ENCODE measurements at regions not wholly inside any gene's neighbourhood (a gene's known extent, or its start where the extent isn't known, plus 50 kb on each side); places are given as distances from the start of the nearest gene placed in this dataset.
A peak's percentile ranks its signal among the peaks of the same experiment; 100 is the strongest.

DNA sequence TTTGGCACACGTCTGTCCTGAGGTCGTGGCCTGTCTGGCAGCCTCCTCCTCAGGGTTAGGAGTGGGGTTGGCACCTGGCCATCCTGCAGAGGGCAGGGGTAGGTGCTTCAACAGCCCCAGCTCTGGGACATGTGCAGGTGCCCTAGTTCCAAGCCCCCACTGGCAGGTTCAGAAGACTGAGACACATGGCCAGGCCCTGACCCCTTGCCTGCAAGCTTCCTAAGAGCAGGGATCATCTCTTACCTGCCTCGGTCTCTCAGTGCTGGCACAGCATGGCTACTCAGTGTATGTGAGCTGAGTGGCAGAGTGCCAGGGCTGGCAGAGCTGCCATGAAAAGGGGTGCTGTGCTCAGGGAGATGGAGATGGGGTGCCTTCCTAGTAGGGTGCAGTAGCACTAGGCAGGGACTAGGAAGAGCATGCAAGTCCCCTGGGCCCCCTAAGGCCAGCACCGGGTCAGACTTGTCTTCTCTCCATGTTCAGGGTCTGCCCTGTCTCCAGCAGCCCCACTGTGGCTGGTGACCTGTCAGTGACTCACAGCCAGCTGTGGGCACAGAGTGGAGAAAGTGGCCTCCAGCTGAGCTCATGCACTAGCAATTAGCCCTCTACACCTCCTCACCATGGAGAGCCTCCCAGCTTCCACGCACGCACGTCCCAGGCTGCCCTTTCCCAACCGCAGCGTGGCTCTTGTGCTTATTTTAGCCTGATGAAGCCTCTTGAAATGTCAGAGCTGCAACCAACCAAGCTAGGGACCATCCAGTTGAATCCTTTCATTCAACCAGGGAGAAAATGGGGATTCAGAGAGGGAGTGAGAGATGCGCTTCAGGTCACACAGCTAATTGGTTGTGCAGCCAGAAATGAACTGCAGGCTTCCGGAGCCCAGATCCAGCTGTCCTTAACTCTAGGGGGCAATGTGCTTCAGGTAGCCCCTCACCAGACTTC, 116.6 kb downstream of the MRPL14 start:
- Histone ChIP-seq H3K9me1 (replicated peaks; ENCODE audit: control insufficient read depth, extremely low read depth, insufficient read depth, low read length) (no peaks in the 10 kb centered on the region), H3K9me3 (replicated peaks; ENCODE audit: control insufficient read depth, insufficient read depth, low read length) (no peaks in the 10 kb centered on the region), H3K9ac (replicated peaks; ENCODE audit: extremely low read depth, insufficient read depth, low read length) (no peak overlapping the region), H3K4me1 (ENCODE audit: control insufficient read depth, extremely low read depth, insufficient read depth, low read length) (no peaks in the 10 kb centered on the region), H3K79me2 (ENCODE audit: control insufficient read depth, insufficient read depth, low read length) (no peaks in the 10 kb centered on the region), H3K27ac (ENCODE audit: insufficient read depth, low read depth, low read length) (no peak overlapping the region), H2AFZ (ENCODE audit: low read depth, low read length) (no peak overlapping the region), H3K4me2 (ENCODE audit: insufficient read depth, low read length) (no peak overlapping the region), H3K4me3 (replicated peaks in 1 of 3; ENCODE audit: insufficient read depth in 1 of 3, low read depth in 1 of 3, low read length in 3 of 3) (no peak overlapping the region), H3K27me3 (ENCODE audit: control insufficient read depth in 2 of 2, insufficient read depth in 2 of 2, low read length in 2 of 2) (peaks cover 0 to 4% of the 10 kb centered on the region in 2 experiments), H3K36me3 (ENCODE audit: control insufficient read depth in 2 of 2, extremely low read depth in 1 of 2, insufficient read depth in 2 of 2, low read length in 2 of 2) (no peaks in the 10 kb centered on the region), H4K20me1 (replicated peaks; ENCODE audit: control insufficient read depth, extremely low read depth, insufficient read depth, low read length) (no peaks in the 10 kb centered on the region)
- FAIRE-seq: peak; percentile 48
- DNase-seq (ENCODE audit: low read depth, low spot score): no peak
- POLR2A ChIA-PET: no interaction called here
- CTCF ChIA-PET: interaction anchor here (0.9 to 2.7 kb wide), 8 partner anchors 9 to 236 kb away, joined by 3 to 16 read pairs (median 5); no protein-coding TSS in a partner anchor
- dilution Hi-C loops (cut with MboI; ENCODE audit: extremely low pct_ligation_motif_present, low sequenced_read_pairs): no loop called here
- intact Hi-C loops (cut with micrococcal nuclease): no loop called here
- no TSS peak for BruUV-seq (replicated peaks)
- TF ChIP-seq FOS (IDR thresholded peaks at IDR 0.05; ENCODE audit: borderline replicate concordance, insufficient read depth, low read length) (peak; percentile 65), MYC (IDR thresholded peaks at IDR 0.05; ENCODE audit: low read depth, low read length) (no peak)

DNA sequence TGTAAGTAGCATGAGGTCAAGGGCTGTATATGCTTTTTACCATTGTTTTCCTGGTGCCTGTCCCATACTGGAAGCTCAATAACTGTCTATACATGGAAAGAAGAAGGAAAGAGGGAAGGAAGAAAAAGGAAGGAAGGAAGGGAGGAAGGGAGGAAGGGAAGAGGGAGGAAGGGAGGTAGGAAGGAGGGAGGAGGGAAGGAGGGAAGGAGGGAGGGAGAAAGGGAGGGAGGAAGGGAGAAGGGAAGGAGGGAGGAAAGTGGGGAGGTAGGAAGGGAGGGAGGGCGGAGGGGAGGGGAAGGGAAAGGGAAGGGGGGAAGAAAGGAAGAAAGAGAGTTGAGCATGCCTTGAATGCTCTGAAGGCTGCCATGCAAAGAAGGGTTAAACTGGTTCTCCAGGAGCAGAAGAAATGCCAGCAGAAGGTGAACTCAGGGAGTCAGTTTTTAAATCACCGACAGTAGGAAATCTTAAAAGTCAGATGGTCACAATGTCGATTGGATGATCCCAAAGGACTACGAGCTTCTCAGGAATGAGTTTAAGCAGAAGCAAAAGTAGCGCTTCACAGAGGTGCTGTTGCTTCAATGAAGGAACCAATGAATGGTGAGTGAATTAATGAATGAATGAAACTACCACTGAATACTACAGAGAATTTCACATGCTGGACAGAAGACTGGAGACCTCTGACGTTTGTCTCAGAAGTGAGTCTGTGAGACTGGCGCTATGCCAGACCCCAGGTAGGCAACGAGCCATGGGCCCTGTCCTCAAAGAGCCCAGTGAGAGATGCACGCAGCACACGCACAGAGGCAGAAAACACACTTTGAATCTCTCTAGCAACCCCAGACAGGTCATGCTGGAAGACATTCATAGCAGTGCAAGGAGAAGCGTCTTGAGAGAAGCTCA, 117.6 kb downstream of the MRPL14 start:
- BruUV-seq (replicated peaks): no TSS peak
- Histone ChIP-seq H3K4me3 (replicated peaks in 1 of 3; ENCODE audit: insufficient read depth in 1 of 3, low read depth in 1 of 3, low read length in 3 of 3) (no peak overlapping the region), H3K9ac (replicated peaks; ENCODE audit: extremely low read depth, insufficient read depth, low read length) (no peak overlapping the region), H3K9me3 (replicated peaks; ENCODE audit: control insufficient read depth, insufficient read depth, low read length) (no peaks in the 10 kb centered on the region), H2AFZ (ENCODE audit: low read depth, low read length) (no peak overlapping the region), H4K20me1 (replicated peaks; ENCODE audit: control insufficient read depth, extremely low read depth, insufficient read depth, low read length) (no peaks in the 10 kb centered on the region), H3K4me2 (ENCODE audit: insufficient read depth, low read length) (no peak overlapping the region), H3K36me3 (ENCODE audit: control insufficient read depth in 2 of 2, extremely low read depth in 1 of 2, insufficient read depth in 2 of 2, low read length in 2 of 2) (no peaks in the 10 kb centered on the region), H3K79me2 (ENCODE audit: control insufficient read depth, insufficient read depth, low read length) (no peaks in the 10 kb centered on the region), H3K9me1 (replicated peaks; ENCODE audit: control insufficient read depth, extremely low read depth, insufficient read depth, low read length) (no peaks in the 10 kb centered on the region), H3K27ac (ENCODE audit: insufficient read depth, low read depth, low read length) (no peak overlapping the region), H3K27me3 (ENCODE audit: control insufficient read depth in 2 of 2, insufficient read depth in 2 of 2, low read length in 2 of 2) (peaks cover 0 to 6% of the 10 kb centered on the region in 2 experiments), H3K4me1 (ENCODE audit: control insufficient read depth, extremely low read depth, insufficient read depth, low read length) (no peaks in the 10 kb centered on the region)
- FAIRE-seq: no peak
- DNase-seq (ENCODE audit: low read depth, low spot score): no peak
- POLR2A ChIA-PET: no interaction called here
- dilution Hi-C loops (cut with MboI; ENCODE audit: extremely low pct_ligation_motif_present, low sequenced_read_pairs) (no loop called here), intact Hi-C loops (cut with micrococcal nuclease) (no loop called here)
- no peak for TF ChIP-seq JUN (IDR thresholded peaks at IDR 0.05; ENCODE audit: borderline replicate concordance, insufficient read depth, insufficient read length, low read depth)
- no peak for TF ChIP-seq MYC (IDR thresholded peaks at IDR 0.05; ENCODE audit: low read depth, low read length)
- TF ChIP-seq, protein P1, sequence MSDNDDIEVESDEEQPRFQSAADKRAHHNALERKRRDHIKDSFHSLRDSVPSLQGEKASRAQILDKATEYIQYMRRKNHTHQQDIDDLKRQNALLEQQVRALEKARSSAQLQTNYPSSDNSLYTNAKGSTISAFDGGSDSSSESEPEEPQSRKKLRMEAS (IDR thresholded peaks at IDR 0.05; ENCODE audit: insufficient read depth, insufficient read length): no peak
- no peak for TF ChIP-seq GATA2 (IDR thresholded peaks at IDR 0.05; ENCODE audit: insufficient read depth, insufficient read length, low read depth, low read length)
- TF ChIP-seq POLR2AphosphoS5 (IDR thresholded peaks at IDR 0.05; ENCODE audit: insufficient read depth, low read depth, low read length): no peak
- no peak for TF ChIP-seq FOS (IDR thresholded peaks at IDR 0.05; ENCODE audit: borderline replicate concordance, insufficient read depth, low read length)
- no peak for TF ChIP-seq EZH2 (IDR thresholded peaks at IDR 0.05; ENCODE audit: borderline replicate concordance, low read depth, low read length, severe bottlenecking)
- TF ChIP-seq, protein P2, sequence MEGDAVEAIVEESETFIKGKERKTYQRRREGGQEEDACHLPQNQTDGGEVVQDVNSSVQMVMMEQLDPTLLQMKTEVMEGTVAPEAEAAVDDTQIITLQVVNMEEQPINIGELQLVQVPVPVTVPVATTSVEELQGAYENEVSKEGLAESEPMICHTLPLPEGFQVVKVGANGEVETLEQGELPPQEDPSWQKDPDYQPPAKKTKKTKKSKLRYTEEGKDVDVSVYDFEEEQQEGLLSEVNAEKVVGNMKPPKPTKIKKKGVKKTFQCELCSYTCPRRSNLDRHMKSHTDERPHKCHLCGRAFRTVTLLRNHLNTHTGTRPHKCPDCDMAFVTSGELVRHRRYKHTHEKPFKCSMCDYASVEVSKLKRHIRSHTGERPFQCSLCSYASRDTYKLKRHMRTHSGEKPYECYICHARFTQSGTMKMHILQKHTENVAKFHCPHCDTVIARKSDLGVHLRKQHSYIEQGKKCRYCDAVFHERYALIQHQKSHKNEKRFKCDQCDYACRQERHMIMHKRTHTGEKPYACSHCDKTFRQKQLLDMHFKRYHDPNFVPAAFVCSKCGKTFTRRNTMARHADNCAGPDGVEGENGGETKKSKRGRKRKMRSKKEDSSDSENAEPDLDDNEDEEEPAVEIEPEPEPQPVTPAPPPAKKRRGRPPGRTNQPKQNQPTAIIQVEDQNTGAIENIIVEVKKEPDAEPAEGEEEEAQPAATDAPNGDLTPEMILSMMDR (IDR thresholded peaks at IDR 0.05; ENCODE audit: extremely low read depth in 1 of 2, insufficient read depth in 1 of 2, low read depth in 1 of 2, low read length in 2 of 2): no peak
- TF ChIP-seq POLR2A (IDR thresholded peaks at IDR 0.05; ENCODE audit: low read depth, low read length): no peak
- CTCF ChIA-PET: interaction anchor here (0.9 to 2.7 kb wide), 5 partner anchors 11 to 69 kb away, joined by 3 to 16 read pairs (median 7); no protein-coding TSS in a partner anchor

All from endothelial cell of umbilical vein (primary cell).